Ascending aorta (tissue), 2 donors: ENCODE measurements at regions not wholly inside any gene's neighbourhood (a gene's known extent, or its start where the extent isn't known, plus 50 kb on each side); places are given as distances from the start of the nearest gene placed in this dataset.

Experiments used
- DNase-seq, 2 donors: peaks; one replicate each; pipeline ENCODE4 v3.0.0-alpha.2; 2019; ENCODE audit warnings: low spot score in 2 of 2
- H3K27ac ChIP-seq, 2 donors: fragments of 200-600 bp; sonication (generic); one replicate each; pipeline ENCODE4 v1.5.1; 2016 to 2017; ENCODE audit warnings: mild to moderate bottlenecking in 1 of 2
- H3K27me3 ChIP-seq: fragments of 200-600 bp; sonication (generic); one replicate; pipeline ENCODE4 v1.5.1; 2017
- H3K36me3 ChIP-seq, 2 donors: fragments of 200-600 bp; sonication (generic); one replicate each; pipeline ENCODE4 v1.5.1; 2016
- H3K4me1 ChIP-seq, 2 donors: fragments of 200-600 bp; sonication (generic); one replicate each; pipeline ENCODE4 v1.5.1; 2016 to 2017; ENCODE audit warnings: mild to moderate bottlenecking in 1 of 2
- H3K4me3 ChIP-seq, 2 donors: fragments of 200-600 bp; sonication (generic); one replicate each; pipeline ENCODE4 v1.5.1; 2016 to 2017; ENCODE audit warnings: mild to moderate bottlenecking in 1 of 2
- H3K9me3 ChIP-seq, 2 donors: fragments of 200-600 bp; sonication (generic); one replicate each; pipeline ENCODE4 v1.5.1; 2016
- CTCF ChIP-seq, 3 experiments: fragments of 200-600 bp in 2 of 3; fragments of 450-650 bp in 1 of 3; sonication (generic) in 2 of 3; IDR thresholded peaks; one replicate each; pipeline ENCODE4 v1.5.1; 2016 to 2019; ENCODE audit warnings: antibody characterized with exemption in 3 of 3, mild to moderate bottlenecking in 1 of 3, moderate library complexity in 1 of 3
- intact Hi-C: fragments of 100-400 bp; cut with DNase I; formaldehyde crosslinking; loops from one replicate; pipeline ENCODE4 v1.15.1; 2023

- H3K9me3 ChIP-seq, result no peaks in the 10 kb centered on the region
- intact Hi-C loops, result no loop called here
- H3K36me3 ChIP-seq, result no peaks in the 10 kb centered on the region
- H3K4me1 ChIP-seq, result no peaks in the 10 kb centered on the region
- no peak overlapping the region for H3K4me3 ChIP-seq
- no peak overlapping the region for H3K27ac ChIP-seq
- no peak for DNase-seq
- no peak for TF ChIP-seq CTCF (IDR thresholded peaks at IDR 0.05)
- no peaks in the 10 kb centered on the region for H3K27me3 ChIP-seq
Measured at GRCh38 chr5:126360467-126360866, 62.7 kb upstream of the GRAMD2B start.

GRCh38 chr5:126363658-126364057 lies 59.6 kb upstream of the GRAMD2B start:
- no peak for DNase-seq
- H3K27me3 ChIP-seq, result no peaks in the 10 kb centered on the region
- H3K4me3 ChIP-seq, result no peak overlapping the region
- no peak for TF ChIP-seq CTCF (IDR thresholded peaks at IDR 0.05)
- H3K36me3 ChIP-seq, result no peaks in the 10 kb centered on the region
- H3K4me1 ChIP-seq, result peaks cover 0 to 2% of the 10 kb centered on the region in 2 donors
- intact Hi-C loops, result no loop called here
- H3K9me3 ChIP-seq, result no peaks in the 10 kb centered on the region
- no peak overlapping the region for H3K27ac ChIP-seq

GRCh38 chr5:126364206-126364902 lies 58.9 kb upstream of the GRAMD2B start:
- H3K27ac ChIP-seq, result no peak overlapping the region
- H3K36me3 ChIP-seq, result no peaks in the 10 kb centered on the region
- H3K4me3 ChIP-seq, result no peak overlapping the region
- intact Hi-C loops, result no loop called here
- no peaks in the 10 kb centered on the region for H3K9me3 ChIP-seq
- no peak for DNase-seq
- no peaks in the 10 kb centered on the region for H3K27me3 ChIP-seq
- H3K4me1 ChIP-seq, result peaks cover 0 to 2% of the 10 kb centered on the region in 2 donors
- TF ChIP-seq CTCF (IDR thresholded peaks at IDR 0.05), result no peak

GRCh38 chr5:126365446-126366198 lies 57.6 kb upstream of the GRAMD2B start:
- no peak for TF ChIP-seq CTCF (IDR thresholded peaks at IDR 0.05)
- no peak overlapping the region for H3K27ac ChIP-seq
- H3K36me3 ChIP-seq, result no peaks in the 10 kb centered on the region
- H3K4me3 ChIP-seq, result no peak overlapping the region
- H3K27me3 ChIP-seq, result no peaks in the 10 kb centered on the region
- intact Hi-C loops, result no loop called here
- peaks cover under 1 to 10% of the 10 kb centered on the region in 2 donors for H3K4me1 ChIP-seq
- no peaks in the 10 kb centered on the region for H3K9me3 ChIP-seq
- no peak for DNase-seq

- intact Hi-C loops, result no loop called here
- Histone ChIP-seq H3K36me3 (no peaks in the 10 kb centered on the region), H3K27ac (no peak overlapping the region), H3K4me1 (peaks cover 3 to 11% of the 10 kb centered on the region in 2 donors), H3K9me3 (no peaks in the 10 kb centered on the region), H3K27me3 (no peaks in the 10 kb centered on the region), H3K4me3 (no peak overlapping the region)
- no peak for DNase-seq
- TF ChIP-seq CTCF (IDR thresholded peaks at IDR 0.05), result no peak
Measured at GRCh38 chr5:126366199-126366560, 57.0 kb upstream of the GRAMD2B start.
